NCI-H345 treated with DMSO at 0.1 percent for 48 hours (cell line): ENCODE measurements at regions not wholly inside any gene's neighbourhood (a gene's known extent, or its start where the extent isn't known, plus 50 kb on each side); places are given as distances from the start of the nearest gene placed in this dataset.

ENCODE experiments used
- DNase-seq: peaks from one replicate; lab custom pipeline; 2025; ENCODE audit not compliant: unreplicated experiment; lab: John Stamatoyannopoulos, UW

DNA sequence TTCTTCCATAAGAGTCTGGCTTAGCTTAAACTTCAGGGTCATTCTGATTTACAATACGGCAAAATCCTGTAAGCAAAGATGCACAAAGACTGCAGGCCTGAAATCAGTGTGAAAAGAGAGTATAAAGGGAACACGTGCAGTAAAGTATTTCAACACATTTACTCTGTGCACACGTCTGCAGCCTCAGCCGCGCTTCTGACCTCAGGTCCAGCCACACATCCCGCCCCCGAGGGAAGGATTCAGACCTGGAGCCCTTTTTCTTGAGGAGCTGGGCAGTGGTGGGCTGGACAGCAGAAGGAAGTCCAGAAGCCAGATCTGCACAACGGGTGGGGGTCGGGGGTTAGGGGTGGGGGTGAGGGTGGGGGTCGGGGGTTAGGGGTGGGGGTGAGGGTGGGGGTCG, 58.9 kb upstream of the FAM20C start:
- DNase-seq: no peak

DNA sequence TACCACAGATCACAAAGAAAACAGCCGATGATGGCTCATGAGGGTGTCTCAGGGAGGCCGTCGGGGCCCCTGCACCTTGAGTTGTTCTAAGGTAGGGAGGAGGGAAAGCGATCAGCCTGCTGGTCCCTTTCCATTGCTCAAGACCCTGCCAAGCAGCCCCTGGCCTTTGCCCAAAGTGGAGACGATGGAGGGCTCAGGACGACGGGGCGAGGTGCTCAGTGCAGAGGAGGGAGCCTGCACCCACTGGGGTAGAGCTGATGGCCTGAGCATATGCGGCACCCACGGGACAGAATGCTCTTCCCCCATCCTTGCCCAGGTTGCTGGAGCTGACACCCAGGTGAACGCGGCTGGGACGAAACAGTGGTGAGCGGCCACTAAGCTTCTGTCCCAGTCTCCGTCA, 58.3 kb upstream of the FAM20C start:
- no peak for DNase-seq

DNA sequence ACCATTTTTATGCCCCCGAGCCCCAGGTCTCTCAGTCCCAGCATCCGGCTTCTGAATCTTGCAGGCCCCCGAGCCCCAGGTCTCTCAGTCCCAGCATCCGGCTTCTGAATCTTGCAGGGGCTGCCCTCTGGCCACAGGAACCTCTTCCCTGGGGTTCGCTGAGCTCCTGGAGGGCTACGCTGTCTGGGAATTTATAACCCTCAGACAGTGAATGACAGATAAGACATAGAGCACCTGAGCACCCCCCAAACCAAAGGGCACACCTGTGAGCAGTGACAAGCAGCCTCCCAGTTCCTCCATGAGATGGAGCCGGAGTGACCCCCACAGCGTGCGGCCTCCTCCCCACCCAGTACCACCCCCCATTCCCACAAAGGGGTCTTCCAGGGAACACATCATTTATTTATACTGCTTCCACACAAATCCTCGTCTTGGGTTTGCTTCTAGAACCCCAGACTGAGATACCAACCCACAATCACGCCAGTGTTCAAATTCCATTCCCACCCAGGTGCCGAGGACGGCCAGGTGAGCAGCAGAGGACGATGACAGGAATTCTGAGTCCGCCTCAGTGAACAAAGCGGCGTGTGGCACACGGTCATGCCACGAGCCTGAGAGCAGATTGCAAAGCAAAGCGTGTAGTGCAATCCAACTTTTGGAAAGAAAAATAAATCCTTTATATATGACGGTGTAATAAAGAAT, 57.7 kb upstream of the FAM20C start:
- no peak for DNase-seq

DNA sequence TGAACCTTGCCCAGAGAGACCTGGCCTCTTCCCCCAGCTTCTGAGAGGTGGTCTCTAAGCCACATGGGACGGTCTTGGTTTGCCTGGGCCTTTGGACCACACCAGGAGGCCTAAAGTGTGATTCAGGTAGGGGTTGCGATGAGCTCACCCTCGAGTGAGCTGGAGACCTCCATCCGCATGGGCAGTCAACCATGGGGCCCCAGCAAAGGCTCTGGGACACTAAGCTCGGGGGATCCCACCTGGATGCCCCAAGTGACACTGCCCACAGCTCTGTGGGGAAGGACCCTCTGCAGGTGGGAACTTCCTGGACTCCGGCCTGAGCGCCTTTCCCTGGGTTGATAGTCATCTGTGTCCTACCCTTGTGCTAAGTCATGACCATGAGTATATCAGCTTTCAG, 57.1 kb upstream of the FAM20C start:
- DNase-seq: no peak

DNA sequence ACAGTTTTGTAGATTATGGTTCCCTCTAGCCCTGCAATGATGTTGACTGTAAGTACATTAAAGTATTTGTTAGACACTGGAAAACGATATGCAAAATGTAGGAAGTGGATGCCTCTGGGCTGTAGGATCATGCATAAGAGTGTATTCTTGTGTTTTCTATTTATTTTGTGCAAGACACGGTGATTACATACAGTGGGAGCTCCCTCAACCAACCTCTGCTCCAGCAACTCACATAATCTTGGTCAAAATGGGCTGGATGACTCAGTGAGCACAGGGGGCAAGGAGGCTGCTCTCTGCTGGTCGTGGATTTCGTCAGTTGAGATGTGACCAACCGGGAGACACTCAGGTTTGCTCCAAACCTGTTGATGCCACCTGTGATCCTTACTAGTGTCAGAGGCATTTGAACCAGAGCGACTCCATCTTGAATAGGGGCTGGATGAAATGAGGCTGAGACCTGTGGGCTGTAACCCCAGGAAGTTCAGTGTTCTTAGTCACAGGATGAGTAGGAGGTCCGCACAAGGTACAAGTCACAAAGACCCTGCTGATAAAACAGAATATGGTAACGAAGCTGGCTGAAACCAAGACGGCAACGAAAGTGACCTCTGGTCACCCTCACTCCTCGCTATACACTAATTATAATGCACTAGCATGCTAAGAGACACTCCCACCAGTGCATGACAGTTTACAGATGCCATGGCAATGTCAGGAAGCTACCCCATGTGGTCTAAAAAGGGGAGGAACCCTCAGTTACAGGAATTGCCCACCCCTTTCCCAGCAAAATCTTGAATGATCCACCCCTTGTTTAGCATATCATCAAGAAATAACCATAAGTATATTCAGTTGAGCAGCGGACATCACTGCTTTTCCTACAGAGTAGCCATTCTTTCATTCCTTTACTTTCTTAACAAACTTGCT, 56.4 kb upstream of the FAM20C start:
- DNase-seq: no peak

DNA sequence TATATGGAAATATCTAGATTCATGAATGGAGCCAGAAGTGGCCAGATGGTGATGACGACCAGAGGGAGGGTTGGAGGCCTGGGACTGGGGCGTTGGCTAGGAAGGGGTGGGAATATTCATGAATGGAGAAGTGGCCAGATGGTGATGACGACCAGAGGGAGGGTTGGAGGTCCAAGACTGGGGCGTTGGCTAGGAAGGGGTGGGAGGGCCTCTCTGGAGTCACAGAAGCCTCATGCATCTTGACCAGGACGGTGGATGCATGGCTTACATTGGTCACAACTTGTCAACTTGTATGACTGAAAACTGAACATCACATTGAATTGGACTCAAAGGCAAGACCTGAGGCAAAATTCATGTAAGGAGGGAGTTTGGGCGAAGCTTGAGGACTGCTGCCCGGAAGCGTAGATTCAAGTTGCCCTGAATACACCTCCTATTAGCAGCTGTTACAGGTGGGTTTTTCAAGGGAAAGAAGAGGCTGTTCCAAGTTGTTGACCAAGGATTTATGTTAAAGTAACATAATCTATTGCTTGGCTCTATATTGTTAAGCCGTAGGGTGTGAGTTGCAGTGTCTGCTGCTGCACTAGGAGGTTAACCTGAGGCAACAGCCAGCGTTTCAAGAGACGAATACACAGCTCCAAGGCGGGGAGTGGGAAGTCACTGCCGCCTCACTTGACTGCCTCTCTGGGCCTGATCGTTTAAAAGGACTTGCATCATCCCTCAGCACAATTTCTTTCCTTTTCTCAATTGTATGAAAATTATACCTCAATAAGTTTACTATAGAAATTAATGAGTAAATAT, 55.1 kb upstream of the FAM20C start:
- DNase-seq: no peak

DNA sequence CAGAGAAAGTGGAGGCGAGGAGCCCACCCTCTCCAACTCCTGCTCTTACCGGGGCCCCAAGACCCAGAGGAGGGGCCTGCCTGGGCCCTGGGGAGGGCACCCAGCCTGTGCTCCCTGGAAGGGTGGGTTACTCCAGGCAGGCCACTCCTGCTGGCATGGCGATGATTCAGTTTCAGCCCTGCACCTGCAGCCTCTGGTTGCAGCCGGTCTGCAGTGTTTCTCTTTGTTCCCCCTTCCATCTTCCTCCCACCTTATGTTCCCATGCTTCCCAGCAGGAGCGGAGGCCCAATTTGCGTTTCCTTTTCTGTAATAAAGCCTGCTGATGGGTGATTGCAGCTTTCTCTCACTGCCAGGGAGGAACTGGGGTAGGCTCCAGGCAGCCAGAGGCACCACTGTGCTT, 53.2 kb upstream of the FAM20C start:
- no peak for DNase-seq

DNA sequence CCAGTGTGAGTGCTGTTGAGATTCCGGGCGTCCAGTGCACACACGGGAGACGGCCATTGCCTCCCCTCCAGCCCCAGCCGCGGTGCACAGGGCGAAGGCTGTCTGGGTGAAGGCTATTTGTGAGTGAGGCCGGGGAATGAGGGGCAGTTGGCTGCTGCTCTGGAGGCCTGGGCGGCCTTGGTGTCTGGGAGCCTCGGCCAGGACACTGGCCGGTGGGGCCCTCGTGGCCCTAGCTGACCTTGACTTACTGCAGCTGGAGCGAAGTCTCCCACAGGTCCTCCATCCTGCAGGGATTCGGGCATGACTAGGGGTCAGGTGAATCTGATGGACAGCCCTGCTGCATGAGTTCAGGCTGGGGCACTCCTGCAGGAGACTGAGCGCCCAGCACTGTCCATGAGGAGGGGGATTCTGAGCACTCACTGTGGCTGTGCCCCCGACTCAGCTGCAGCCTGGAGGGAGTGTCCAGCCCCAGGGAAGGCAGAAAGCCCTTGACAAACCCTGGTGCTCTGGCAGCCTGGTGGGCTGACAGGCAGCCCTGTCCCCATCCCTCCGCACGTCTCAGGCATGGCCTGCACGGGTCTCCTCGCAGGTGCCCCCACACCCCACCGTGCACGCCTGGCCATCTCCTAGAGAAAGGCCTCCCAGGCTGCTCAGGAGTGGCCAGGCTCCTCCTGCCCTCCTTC, 52.7 kb upstream of the FAM20C start:
- DNase-seq: no peak

DNA sequence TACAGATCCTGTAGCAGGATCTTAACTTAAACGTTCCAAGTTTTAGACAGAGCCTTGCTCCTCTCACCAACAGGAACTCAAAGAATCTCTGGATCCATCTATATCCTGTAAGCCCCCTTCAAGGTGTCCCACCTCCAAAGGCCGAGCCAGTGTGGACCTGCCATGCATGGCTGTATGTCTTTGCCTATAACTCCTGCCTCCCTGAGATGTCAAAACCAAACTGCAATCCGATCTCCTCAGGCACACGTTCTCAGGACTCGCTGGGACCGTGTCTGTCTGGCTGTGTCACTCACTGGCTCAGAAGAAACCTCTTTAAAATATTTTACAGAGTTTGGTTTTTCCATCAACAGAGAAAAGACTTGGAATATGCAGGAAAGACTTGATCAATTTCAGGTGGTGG, 51.4 kb upstream of the FAM20C start:
- DNase-seq: no peak

DNA sequence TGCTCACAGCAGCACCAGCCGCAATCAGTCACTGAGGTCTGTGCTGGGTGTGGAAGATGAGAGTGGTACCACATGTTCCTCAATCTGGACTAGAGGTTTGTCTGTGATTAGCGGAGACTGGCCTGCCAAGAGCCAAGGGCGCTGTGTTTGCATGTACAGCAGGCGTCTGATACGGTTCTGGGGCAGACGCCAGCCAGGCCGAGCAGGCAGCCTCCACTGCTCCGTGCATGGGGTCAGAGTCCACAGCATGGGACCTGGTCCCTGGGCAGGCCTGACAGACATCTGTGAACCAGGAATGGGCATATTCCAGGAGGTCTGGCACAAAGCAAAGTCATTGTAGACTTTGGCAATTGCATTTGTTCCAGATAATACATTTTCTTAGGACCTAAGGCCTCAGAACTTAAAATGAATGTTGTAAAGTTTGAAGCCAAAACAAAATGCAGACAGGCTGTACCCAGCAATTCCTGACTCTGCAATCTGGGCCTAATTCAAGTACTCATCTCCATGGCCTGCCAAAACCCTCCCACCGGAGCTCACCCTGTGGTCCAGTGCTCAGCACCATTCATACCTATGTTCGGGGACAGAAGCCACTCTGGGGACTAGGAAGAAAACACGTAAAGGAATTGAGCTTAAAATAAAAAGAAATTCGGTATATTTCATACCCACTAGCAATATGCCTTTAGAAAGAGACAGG, 50.0 kb upstream of the FAM20C start:
- no peak for DNase-seq
